HCT116 (cell line): ENCODE measurements at regions not wholly inside any gene's neighbourhood (a gene's known extent, or its start where the extent isn't known, plus 50 kb on each side); places are given as distances from the start of the nearest gene placed in this dataset.

Source experiments
- ATAC-seq: fragments of 200-7000 bp; cut with Tn5 transposase; 2 replicates; pipeline ENCODE4 v1.9.1; 2020; ENCODE audit warnings: mild to moderate bottlenecking, moderate library complexity
- BruUV-seq: library from RNA; stranded (reverse); fragments of 400-500 nt; replicated peaks from 2 replicates; lab custom pipeline; 2021; lab: Mats Ljungman, UMichigan
- CTCF ChIA-PET: fragments of 300-600 bp; sonication (Branson Sonifier 250); formaldehyde crosslinking; loops from one replicate; lab custom pipeline; 2021; ENCODE audit warnings: antibody characterized with exemption; lab: Charles Lee
- POLR2A ChIA-PET: fragments of 300-600, 350-600 bp; sonication (Branson Sonifier 250); formaldehyde crosslinking; loops from one replicate; lab custom pipeline; 2021; ENCODE audit warnings: antibody characterized with exemption; lab: Charles Lee
- RAD21 ChIA-PET, 2 experiments: fragments of 300-600 bp; sonication (Branson Sonifier 250); formaldehyde crosslinking; loops; one replicate each; lab custom pipeline; 2023; ENCODE audit warnings: low total read pairs in 2 of 2; ENCODE audit not compliant: uncharacterized antibody in 2 of 2, unreplicated experiment in 2 of 2, low non-redundant PET in 1 of 2; lab: Charles Lee
- DNase-seq: peaks from one replicate; pipeline ENCODE4 v3.0.0-alpha.2; 2010; ENCODE audit warnings: low read depth, low spot score
- H2AFZ ChIP-seq: fragments of 200-600 bp; shearing (Covaris generic), sonication (generic); 2 replicates; pipeline ENCODE4 v1.6.1; 2017; ENCODE audit warnings: low read depth, mixed run types, mixed read lengths, antibody characterized with exemption, low read length; ENCODE audit not compliant: poor library complexity, severe bottlenecking
- H3K27ac ChIP-seq: 2 replicates; pipeline ENCODE4 v1.5.1; 2012; ENCODE audit warnings: low read depth, low read length
- H3K27me3 ChIP-seq: fragments of 200-600 bp; sonication (generic); 2 replicates; pipeline ENCODE4 v1.6.1; 2016; ENCODE audit warnings: mixed run types, low read length, mixed read lengths; ENCODE audit not compliant: insufficient read depth
- H3K36me3 ChIP-seq, 2 experiments: fragments of 200-500 bp in 1 of 2; fragments of 200-600 bp in 1 of 2; sonication (Bioruptor generic) in 1 of 2; sonication (generic) in 1 of 2; 2 replicates each; pipeline versions ENCODE4 v1.5.1 to v1.6.1; 2014 to 2016; ENCODE audit warnings: low read length in 2 of 2, inconsistent platforms in 1 of 2, mixed read lengths in 1 of 2, mixed run types in 1 of 2; ENCODE audit not compliant: insufficient read depth in 2 of 2, control insufficient read depth in 1 of 2
- H3K4me1 ChIP-seq, 2 experiments: fragments of 200-600 bp in 1 of 2; sonication (generic) in 1 of 2; 2 replicates each; pipeline versions ENCODE4 v1.5.1 to v1.6.1; 2012 to 2017; ENCODE audit warnings: low read length in 2 of 2, inconsistent platforms in 1 of 2, mild to moderate bottlenecking in 1 of 2, mixed read lengths in 1 of 2, mixed run types in 1 of 2, moderate library complexity in 1 of 2; ENCODE audit not compliant: insufficient read depth in 2 of 2, control insufficient read depth in 1 of 2
- H3K4me2 ChIP-seq: fragments of 200-600 bp; sonication (generic); 2 replicates; pipeline ENCODE4 v1.6.1; 2017; ENCODE audit warnings: mixed run types, low read length, mixed read lengths
- H3K4me3 ChIP-seq, 2 experiments: fragments of 200-600 bp in 1 of 2; sonication (generic) in 1 of 2; replicated peaks in 1 of 2; 2 replicates each; pipeline ENCODE4 v1.5.1; 2011 to 2016; ENCODE audit warnings: low read length in 2 of 2, control low read depth in 1 of 2, low read depth in 1 of 2, mild to moderate bottlenecking in 1 of 2, mixed read lengths in 1 of 2, mixed run types in 1 of 2
- H3K79me2 ChIP-seq: fragments of 200-600 bp; sonication (generic); 2 replicates; pipeline ENCODE4 v1.6.1; 2017; ENCODE audit warnings: mild to moderate bottlenecking, mixed run types, low read length, moderate library complexity, mixed read lengths; ENCODE audit not compliant: insufficient read depth
- H3K9ac ChIP-seq: fragments of 200-600 bp; sonication (generic); 2 replicates; pipeline ENCODE4 v1.6.1; 2016; ENCODE audit warnings: low read length, mixed read lengths
- H3K9me2 ChIP-seq: fragments of 200-600 bp; sonication (generic), shearing (Covaris generic); 2 replicates; pipeline ENCODE4 v1.6.1; 2017; ENCODE audit warnings: mixed run types, mild to moderate bottlenecking, moderate library complexity; ENCODE audit not compliant: insufficient read depth
- H3K9me3 ChIP-seq, 2 experiments: fragments of 200-500 bp in 1 of 2; fragments of 200-600 bp in 1 of 2; sonication (Bioruptor generic) in 1 of 2; sonication (generic) in 1 of 2; 2 replicates each; pipeline ENCODE4 v1.6.1; 2014 to 2017; ENCODE audit warnings: low read length in 2 of 2, mixed read lengths in 2 of 2, inconsistent platforms in 1 of 2, low read depth in 1 of 2, mild to moderate bottlenecking in 1 of 2, mixed run types in 1 of 2, moderate library complexity in 1 of 2; ENCODE audit not compliant: control insufficient read depth in 1 of 2, insufficient read depth in 1 of 2
- H4K20me1 ChIP-seq: fragments of 200-600 bp; sonication (generic), shearing (Covaris generic); 2 replicates; pipeline ENCODE4 v1.6.1; 2017; ENCODE audit warnings: mixed run types, mild to moderate bottlenecking, moderate library complexity; ENCODE audit not compliant: insufficient read depth
- CBX3 ChIP-seq: IDR thresholded peaks from 2 replicates; pipeline ENCODE4 v1.6.1; 2012; ENCODE audit warnings: low read depth
- CEBPB ChIP-seq: IDR thresholded peaks from 2 replicates; pipeline ENCODE4 v1.6.1; 2012; ENCODE audit warnings: low read depth
- EGR1 ChIP-seq: IDR thresholded peaks from 2 replicates; pipeline ENCODE4 v1.6.1; 2012; ENCODE audit warnings: low read depth
- EZH2 ChIP-seq: fragments of 200-600 bp; sonication (generic); IDR thresholded peaks from 2 replicates; pipeline ENCODE4 v1.6.1; 2017; ENCODE audit warnings: antibody characterized with exemption, mixed run types
- SIN3A ChIP-seq: IDR thresholded peaks from 2 replicates; pipeline ENCODE4 v1.6.1; 2012; ENCODE audit warnings: low read depth
- SP1 ChIP-seq: IDR thresholded peaks from 2 replicates; pipeline ENCODE4 v1.6.1; 2012; ENCODE audit warnings: low read depth
- SRF ChIP-seq: IDR thresholded peaks from 2 replicates; pipeline ENCODE4 v1.6.1; 2012; ENCODE audit warnings: low read depth
- TCF7L2 ChIP-seq: IDR thresholded peaks from 2 replicates; pipeline ENCODE4 v1.7.0; 2011; ENCODE audit warnings: borderline replicate concordance, inconsistent platforms; ENCODE audit not compliant: insufficient read depth, insufficient read length; ENCODE audit errors: extremely low read depth
- YY1 ChIP-seq: IDR thresholded peaks from 2 replicates; pipeline ENCODE4 v1.6.1; 2011; ENCODE audit warnings: low read length, low read depth, moderate library complexity, mild to moderate bottlenecking; ENCODE audit not compliant: insufficient replicate concordance; ENCODE audit errors: extremely low read depth
- intact Hi-C: fragments of 100-400 bp; cut with micrococcal nuclease; formaldehyde crosslinking; loops from 2 replicates; pipeline ENCODE4 v1.10.0; 2022
- TF ChIP-seq, protein P1 (sequence below): IDR thresholded peaks from 2 replicates; pipeline ENCODE4 v1.6.1; 2012
- TF ChIP-seq, protein P2 (sequence below): IDR thresholded peaks from 2 replicates; pipeline ENCODE4 v1.6.1; 2012
- TF ChIP-seq, protein P3 (sequence below): IDR thresholded peaks from 2 replicates; pipeline ENCODE4 v1.6.1; 2012; ENCODE audit warnings: low read depth

DNA sequence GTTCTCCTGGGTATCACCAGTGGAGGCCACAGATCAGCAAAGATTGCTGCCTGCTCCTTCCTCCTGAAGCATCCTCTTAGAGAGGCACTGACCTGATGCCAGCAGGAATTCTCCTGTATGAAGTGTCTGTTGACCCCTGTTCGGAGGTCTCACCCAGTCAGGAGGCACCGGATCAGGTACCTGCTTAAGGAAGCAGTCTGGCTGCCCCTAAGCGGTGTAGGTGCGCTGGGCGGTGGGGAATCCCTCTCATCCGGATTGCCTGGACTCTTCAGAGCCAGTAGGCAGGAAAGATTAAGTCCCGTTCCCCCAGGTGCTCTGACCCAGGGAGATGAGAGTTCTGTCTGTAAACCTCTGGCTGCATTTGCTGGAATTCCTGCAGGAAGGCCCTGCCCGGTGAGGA is 455.2 kb downstream of the CCDC91 start:
- Histone ChIP-seq H3K4me3 (no peak overlapping the region), H3K9me3 (no peaks in the 10 kb centered on the region), H3K4me2 (no peak overlapping the region), H3K27me3 (no peaks in the 10 kb centered on the region), H2AFZ (no peak overlapping the region), H4K20me1 (no peaks in the 10 kb centered on the region), H3K4me1 (no peaks in the 10 kb centered on the region), H3K9ac (no peak overlapping the region), H3K27ac (no peak overlapping the region), H3K36me3 (no peaks in the 10 kb centered on the region), H3K9me2 (no peaks in the 10 kb centered on the region), H3K79me2 (no peaks in the 10 kb centered on the region)
- no TSS peak for BruUV-seq
- ChIA-PET CTCF (no interaction called here), POLR2A (no interaction called here), RAD21 (no interaction called here)
- ATAC-seq (no peak), DNase-seq (no peak)
- TF ChIP-seq CEBPB, result no peak
- TF ChIP-seq EZH2, result no peak
- intact Hi-C loops, result no loop called here

DNA sequence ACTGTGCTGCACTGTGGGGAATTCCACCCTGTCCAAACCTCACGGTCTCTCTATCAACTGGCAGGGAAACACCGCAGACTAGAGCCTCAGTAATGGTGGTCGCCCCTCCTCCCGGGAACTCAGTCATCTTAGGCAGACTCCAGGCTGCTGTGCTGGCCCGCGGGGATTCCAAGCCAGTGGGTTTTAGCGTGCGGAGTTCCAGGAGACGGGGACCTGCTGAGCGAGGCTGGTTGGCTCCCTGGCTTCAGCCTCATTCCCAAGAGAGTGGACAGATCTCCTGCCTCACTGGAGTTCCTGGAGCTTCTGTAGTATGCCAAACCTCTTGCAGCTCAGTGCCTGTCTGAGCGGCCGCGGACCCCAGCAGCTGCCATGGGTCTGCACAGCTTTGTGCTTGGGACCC is 455.6 kb downstream of the CCDC91 start:
- POLR2A ChIA-PET, result no interaction called here
- TF ChIP-seq EZH2 (no peak), SRF (no peak), EGR1 (no peak), CBX3 (no peak), YY1 (no peak), SP1 (no peak), TCF7L2 (no peak), SIN3A (no peak)
- TF ChIP-seq, protein P1, sequence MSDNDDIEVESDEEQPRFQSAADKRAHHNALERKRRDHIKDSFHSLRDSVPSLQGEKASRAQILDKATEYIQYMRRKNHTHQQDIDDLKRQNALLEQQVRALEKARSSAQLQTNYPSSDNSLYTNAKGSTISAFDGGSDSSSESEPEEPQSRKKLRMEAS, result no peak
- TF ChIP-seq, protein P2, sequence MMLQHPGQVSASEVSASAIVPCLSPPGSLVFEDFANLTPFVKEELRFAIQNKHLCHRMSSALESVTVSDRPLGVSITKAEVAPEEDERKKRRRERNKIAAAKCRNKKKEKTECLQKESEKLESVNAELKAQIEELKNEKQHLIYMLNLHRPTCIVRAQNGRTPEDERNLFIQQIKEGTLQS, result no peak
- TF ChIP-seq, protein P3, sequence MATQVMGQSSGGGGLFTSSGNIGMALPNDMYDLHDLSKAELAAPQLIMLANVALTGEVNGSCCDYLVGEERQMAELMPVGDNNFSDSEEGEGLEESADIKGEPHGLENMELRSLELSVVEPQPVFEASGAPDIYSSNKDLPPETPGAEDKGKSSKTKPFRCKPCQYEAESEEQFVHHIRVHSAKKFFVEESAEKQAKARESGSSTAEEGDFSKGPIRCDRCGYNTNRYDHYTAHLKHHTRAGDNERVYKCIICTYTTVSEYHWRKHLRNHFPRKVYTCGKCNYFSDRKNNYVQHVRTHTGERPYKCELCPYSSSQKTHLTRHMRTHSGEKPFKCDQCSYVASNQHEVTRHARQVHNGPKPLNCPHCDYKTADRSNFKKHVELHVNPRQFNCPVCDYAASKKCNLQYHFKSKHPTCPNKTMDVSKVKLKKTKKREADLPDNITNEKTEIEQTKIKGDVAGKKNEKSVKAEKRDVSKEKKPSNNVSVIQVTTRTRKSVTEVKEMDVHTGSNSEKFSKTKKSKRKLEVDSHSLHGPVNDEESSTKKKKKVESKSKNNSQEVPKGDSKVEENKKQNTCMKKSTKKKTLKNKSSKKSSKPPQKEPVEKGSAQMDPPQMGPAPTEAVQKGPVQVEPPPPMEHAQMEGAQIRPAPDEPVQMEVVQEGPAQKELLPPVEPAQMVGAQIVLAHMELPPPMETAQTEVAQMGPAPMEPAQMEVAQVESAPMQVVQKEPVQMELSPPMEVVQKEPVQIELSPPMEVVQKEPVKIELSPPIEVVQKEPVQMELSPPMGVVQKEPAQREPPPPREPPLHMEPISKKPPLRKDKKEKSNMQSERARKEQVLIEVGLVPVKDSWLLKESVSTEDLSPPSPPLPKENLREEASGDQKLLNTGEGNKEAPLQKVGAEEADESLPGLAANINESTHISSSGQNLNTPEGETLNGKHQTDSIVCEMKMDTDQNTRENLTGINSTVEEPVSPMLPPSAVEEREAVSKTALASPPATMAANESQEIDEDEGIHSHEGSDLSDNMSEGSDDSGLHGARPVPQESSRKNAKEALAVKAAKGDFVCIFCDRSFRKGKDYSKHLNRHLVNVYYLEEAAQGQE, result no peak
- no peaks in the 10 kb centered on the region for H4K20me1 ChIP-seq
- no peak overlapping the region for H3K27ac ChIP-seq
- no peaks in the 10 kb centered on the region for H3K9me3 ChIP-seq
- H3K9ac ChIP-seq, result no peak overlapping the region
- no peaks in the 10 kb centered on the region for H3K9me2 ChIP-seq
- CTCF ChIA-PET, result no interaction called here
- RAD21 ChIA-PET, result no interaction called here
- BruUV-seq, result no TSS peak
- intact Hi-C loops, result no loop called here
- H3K36me3 ChIP-seq, result no peaks in the 10 kb centered on the region
- DNase-seq (no peak), ATAC-seq (no peak)
- no peaks in the 10 kb centered on the region for H3K79me2 ChIP-seq
- no peaks in the 10 kb centered on the region for H3K27me3 ChIP-seq
- H2AFZ ChIP-seq, result no peak overlapping the region
- no peak overlapping the region for H3K4me2 ChIP-seq
- H3K4me1 ChIP-seq, result no peaks in the 10 kb centered on the region
- no peak overlapping the region for H3K4me3 ChIP-seq
